ENCODE measurements at regions not wholly inside any gene's neighbourhood (a gene's known extent, or its start where the extent isn't known, plus 50 kb on each side); places are given as distances from the start of the nearest gene placed in this dataset.

DNA sequence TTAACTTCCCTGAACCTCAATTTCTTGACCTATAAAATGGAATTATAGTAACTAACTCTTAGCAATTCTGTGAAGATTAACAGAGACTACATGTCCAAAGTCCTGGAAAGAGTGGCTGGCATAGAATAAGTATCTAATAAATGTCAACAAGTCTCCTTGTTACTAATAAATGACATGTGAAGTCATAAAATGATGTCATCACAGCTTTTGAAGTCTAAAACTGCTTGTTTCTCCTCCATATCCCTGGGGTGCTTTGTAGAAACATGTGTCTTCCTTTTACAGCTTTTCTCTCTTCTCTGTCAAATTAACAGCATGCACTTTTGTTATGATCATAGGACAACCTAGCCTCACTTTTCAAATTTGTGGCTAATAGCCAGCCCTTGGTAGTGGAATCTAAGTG lies 510.2 kb downstream of the NTRK3 start:
- TF ChIP-seq, protein P1, sequence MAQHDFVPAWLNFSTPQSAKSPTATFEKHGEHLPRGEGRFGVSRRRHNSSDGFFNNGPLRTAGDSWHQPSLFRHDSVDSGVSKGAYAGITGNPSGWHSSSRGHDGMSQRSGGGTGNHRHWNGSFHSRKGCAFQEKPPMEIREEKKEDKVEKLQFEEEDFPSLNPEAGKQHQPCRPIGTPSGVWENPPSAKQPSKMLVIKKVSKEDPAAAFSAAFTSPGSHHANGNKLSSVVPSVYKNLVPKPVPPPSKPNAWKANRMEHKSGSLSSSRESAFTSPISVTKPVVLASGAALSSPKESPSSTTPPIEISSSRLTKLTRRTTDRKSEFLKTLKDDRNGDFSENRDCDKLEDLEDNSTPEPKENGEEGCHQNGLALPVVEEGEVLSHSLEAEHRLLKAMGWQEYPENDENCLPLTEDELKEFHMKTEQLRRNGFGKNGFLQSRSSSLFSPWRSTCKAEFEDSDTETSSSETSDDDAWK (CRISPR knock-in tag; IDR thresholded peaks at IDR 0.05), result no peak
- TF ChIP-seq, protein P2, sequence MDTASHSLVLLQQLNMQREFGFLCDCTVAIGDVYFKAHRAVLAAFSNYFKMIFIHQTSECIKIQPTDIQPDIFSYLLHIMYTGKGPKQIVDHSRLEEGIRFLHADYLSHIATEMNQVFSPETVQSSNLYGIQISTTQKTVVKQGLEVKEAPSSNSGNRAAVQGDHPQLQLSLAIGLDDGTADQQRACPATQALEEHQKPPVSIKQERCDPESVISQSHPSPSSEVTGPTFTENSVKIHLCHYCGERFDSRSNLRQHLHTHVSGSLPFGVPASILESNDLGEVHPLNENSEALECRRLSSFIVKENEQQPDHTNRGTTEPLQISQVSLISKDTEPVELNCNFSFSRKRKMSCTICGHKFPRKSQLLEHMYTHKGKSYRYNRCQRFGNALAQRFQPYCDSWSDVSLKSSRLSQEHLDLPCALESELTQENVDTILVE (CRISPR knock-in tag; IDR thresholded peaks at IDR 0.05), result no peak
- TF ChIP-seq SNRNP70 (IDR thresholded peaks at IDR 0.05; ENCODE audit: low read depth, low read length), result no peak
- TF ChIP-seq POLR2AphosphoS5 (IDR thresholded peaks at IDR 0.05; ENCODE audit: low read depth, low read length), result no peak
- TF ChIP-seq ZBTB1 (CRISPR knock-in tag; IDR thresholded peaks at IDR 0.05; ENCODE audit: borderline replicate concordance), result no peak
- no peak for TF ChIP-seq SMC3 (IDR thresholded peaks at IDR 0.05; ENCODE audit: low read length)
- no peak for TF ChIP-seq RAD21 (CRISPR knock-in tag; IDR thresholded peaks at IDR 0.05)
- no peak for TF ChIP-seq NFE2L1 (CRISPR knock-in tag; IDR thresholded peaks at IDR 0.05; ENCODE audit: borderline replicate concordance)
- no peak for TF ChIP-seq ZNF329 (CRISPR knock-in tag; IDR thresholded peaks at IDR 0.05; ENCODE audit: low read depth)
- TF ChIP-seq, protein P3, sequence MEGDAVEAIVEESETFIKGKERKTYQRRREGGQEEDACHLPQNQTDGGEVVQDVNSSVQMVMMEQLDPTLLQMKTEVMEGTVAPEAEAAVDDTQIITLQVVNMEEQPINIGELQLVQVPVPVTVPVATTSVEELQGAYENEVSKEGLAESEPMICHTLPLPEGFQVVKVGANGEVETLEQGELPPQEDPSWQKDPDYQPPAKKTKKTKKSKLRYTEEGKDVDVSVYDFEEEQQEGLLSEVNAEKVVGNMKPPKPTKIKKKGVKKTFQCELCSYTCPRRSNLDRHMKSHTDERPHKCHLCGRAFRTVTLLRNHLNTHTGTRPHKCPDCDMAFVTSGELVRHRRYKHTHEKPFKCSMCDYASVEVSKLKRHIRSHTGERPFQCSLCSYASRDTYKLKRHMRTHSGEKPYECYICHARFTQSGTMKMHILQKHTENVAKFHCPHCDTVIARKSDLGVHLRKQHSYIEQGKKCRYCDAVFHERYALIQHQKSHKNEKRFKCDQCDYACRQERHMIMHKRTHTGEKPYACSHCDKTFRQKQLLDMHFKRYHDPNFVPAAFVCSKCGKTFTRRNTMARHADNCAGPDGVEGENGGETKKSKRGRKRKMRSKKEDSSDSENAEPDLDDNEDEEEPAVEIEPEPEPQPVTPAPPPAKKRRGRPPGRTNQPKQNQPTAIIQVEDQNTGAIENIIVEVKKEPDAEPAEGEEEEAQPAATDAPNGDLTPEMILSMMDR (CRISPR knock-in tag; IDR thresholded peaks at IDR 0.05), result no peak
- TF ChIP-seq U2AF2 (IDR thresholded peaks at IDR 0.05; ENCODE audit: low read depth, low read length), result no peak

Data from HepG2 (cell line).